NCI-H446 (cell line): ENCODE measurements at regions not wholly inside any gene's neighbourhood (a gene's known extent, or its start where the extent isn't known, plus 50 kb on each side); places are given as distances from the start of the nearest gene placed in this dataset.

ENCODE experiments used
- DNase-seq, 2 experiments: peaks; one replicate each; lab custom pipeline; 2025; lab: John Stamatoyannopoulos, UW

GRCh38 chr11:16685914-16686313, 52.5 kb upstream of the C11orf58 start:
- DNase-seq, result no peak

- no peak for DNase-seq
These were observed 59.9 kb upstream of the C11orf58 start for GRCh38 chr11:16678466-16679116.

- DNase-seq, result no peak
These were observed 68.5 kb upstream of the C11orf58 start for GRCh38 chr11:16669799-16670415.

GRCh38 chr11:16632295-16633200, 105.9 kb upstream of the C11orf58 start:
- peak in 1 of 2 experiments; percentile 14 for DNase-seq

- no peak for DNase-seq
These were observed 107.8 kb upstream of the C11orf58 start for GRCh38 chr11:16630651-16631050.

- DNase-seq, result no peak
These were observed 120.0 kb upstream of the C11orf58 start for GRCh38 chr11:16618431-16618830.

- no peak for DNase-seq
These were observed 123.0 kb upstream of the C11orf58 start for GRCh38 chr11:16615480-16615879.

GRCh38 chr11:16613512-16614381, 124.7 kb upstream of the C11orf58 start:
- peak; percentile 61 to 93 for DNase-seq

GRCh38 chr11:16613262-16613511, 125.3 kb upstream of the C11orf58 start:
- no peak for DNase-seq

- no peak for DNase-seq
These were observed 125.7 kb upstream of the C11orf58 start for GRCh38 chr11:16612566-16613261.

- no peak for DNase-seq
These were observed 126.4 kb upstream of the C11orf58 start for GRCh38 chr11:16611926-16612565.

GRCh38 chr11:16611401-16611921, 127.0 kb upstream of the C11orf58 start:
- DNase-seq, result no peak

- DNase-seq, result no peak
These were observed 127.6 kb upstream of the C11orf58 start for GRCh38 chr11:16610738-16611388.

- no peak for DNase-seq
These were observed 128.2 kb upstream of the C11orf58 start for GRCh38 chr11:16610213-16610737.

- no peak for DNase-seq
These were observed 128.7 kb upstream of the C11orf58 start for GRCh38 chr11:16609769-16610168.

GRCh38 chr11:16607675-16608644, 130.5 kb upstream of the C11orf58 start:
- DNase-seq, result peak; percentile 59 to 88

- peak in 1 of 2 experiments; percentile 43 for DNase-seq
These were observed 131.4 kb upstream of the C11orf58 start for GRCh38 chr11:16606784-16607674.
